Hindlimb muscle (tissue), 1 donor: ENCODE measurements at regions not wholly inside any gene's neighbourhood (a gene's known extent, or its start where the extent isn't known, plus 50 kb on each side); places are given as distances from the start of the nearest gene placed in this dataset.

ENCODE experiments used
- DNase-seq: peaks from one replicate; pipeline ENCODE4 v3.0.0-alpha.2; 2013

- no peak for DNase-seq
These were observed 377.1 kb downstream of the EFNA5 start for GRCh38 chr5:107293541-107294210.

- no peak for DNase-seq
These were observed 378.9 kb downstream of the EFNA5 start for GRCh38 chr5:107291866-107292265.

DNA sequence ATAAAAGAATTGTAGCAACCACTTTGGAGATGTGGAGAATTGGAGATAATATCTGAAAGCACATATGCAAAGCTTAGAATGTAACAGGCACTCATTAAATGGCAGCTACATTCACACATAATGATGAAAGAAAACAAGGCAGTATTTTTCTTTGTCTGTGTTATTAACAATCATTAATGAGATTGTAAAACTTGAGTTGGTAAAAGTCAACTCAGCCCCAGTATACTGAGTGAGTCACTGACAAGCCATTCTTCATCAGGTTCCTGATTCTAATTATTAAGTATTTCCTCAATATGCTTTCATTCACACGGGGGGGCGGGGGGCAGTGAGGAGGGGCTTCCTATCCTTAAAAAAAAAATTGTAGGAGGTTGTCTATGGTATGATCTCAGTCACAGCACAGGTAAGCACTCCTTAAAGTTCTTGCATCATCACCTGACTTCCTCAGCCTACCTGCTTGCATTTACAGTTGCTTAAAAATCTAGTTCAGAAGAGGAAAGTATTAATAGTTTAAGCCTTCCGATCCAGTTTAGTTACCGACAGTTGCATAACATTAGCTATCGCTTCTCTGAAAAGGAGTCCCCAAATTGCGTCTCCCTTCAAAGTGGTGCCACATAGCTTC lies 379.8 kb downstream of the EFNA5 start:
- no peak for DNase-seq

GRCh38 chr5:107289030-107289714 lies 381.6 kb downstream of the EFNA5 start:
- DNase-seq, result no peak

DNA sequence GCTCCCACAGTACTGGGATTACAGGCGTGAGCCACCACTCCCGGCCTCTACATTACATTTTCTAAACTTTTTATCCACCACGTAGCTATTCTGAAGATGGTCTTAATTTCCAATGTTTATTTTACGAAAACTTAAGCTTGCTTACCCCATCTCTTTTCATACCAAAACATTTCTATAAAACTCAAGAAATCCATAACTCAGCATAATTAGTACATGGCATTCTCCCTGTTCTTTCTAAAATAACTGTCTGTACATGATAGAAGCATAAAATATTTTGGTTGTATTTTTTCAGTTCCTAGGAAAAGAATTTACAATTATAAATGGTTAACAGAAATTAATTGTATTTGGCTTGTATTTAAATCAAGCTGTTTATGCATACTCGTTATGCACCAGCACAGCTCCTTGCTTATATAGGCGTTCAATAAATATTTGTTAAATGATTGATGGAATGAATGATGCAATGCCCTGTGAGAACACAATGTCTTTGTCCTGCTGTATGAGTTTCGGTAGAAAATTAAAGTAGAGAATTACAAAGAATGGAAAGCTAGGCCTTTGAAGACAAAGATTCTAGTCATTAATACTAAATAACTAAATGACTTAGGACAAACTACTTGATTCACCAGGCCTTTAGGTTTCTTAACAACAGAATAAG lies 384.2 kb downstream of the EFNA5 start:
- no peak for DNase-seq

GRCh38 chr5:107285772-107286171 lies 385.0 kb downstream of the EFNA5 start:
- no peak for DNase-seq

DNA sequence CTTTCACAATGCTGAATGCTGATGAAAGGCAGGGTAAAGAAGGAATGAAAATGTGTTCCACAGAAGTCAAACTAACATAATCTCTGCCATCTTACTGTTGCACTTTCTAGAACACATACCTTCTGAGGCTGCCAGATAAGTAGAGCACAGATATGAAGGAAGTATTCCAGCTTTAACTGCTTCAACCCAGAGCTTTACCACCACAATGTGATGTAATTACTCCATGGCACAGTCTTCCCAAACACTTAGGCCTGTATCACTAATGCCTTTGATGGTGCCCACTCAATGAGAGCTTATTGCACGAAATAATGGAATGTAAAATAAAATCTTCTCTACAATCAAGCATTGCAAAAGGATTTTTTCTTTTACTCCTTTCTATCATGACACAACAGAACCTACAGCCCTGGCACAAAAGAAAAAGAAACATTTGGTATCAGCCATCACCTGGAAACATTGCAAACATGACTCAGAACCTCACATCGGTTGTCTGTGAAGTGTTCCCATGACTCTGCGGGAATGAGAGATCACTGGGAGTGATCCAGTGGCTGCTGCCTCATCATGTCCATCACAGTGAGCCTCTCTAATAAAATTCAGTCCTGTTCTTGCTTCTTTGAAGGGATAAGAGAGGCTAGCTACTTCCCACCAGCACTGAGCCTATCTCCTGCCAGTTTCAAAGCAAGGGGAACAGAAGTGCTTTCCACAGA lies 385.8 kb downstream of the EFNA5 start:
- DNase-seq, result no peak

- no peak for DNase-seq
These were observed 388.7 kb downstream of the EFNA5 start for GRCh38 chr5:107282061-107282460.

GRCh38 chr5:107278774-107279173 lies 392.0 kb downstream of the EFNA5 start:
- no peak for DNase-seq

DNA sequence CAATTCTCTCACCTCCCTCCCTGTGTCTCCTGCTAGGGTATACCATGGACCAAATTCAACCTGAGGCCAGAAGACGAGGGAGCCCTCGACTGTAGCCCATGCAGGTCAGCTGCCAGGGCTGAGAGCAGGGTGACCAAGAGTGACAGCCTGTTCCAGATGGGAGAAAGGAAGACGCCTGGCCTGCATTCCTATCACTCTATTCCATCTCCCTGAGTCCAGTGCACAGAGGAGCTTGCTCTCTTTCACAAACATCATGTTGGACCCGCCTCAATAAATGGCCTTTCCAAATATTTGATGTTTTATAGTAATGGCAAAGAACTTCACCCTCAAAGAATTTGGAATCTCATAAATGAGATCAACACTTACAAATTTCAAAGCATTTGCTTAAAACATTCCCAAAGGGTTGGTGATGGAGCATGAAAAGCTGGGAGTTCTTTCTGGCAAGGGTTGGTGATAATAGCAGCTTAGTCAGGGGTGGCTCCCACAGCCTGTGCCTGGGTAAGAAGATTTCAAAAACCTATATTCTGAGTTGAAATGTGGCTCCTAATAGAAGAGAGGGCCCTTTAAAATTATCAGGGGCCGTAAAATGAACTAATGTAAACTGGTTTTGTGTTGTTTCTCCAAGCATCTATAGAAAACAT lies 393.1 kb downstream of the EFNA5 start:
- DNase-seq, result no peak

- no peak for DNase-seq
These were observed 395.4 kb downstream of the EFNA5 start for GRCh38 chr5:107275333-107275732.

DNA sequence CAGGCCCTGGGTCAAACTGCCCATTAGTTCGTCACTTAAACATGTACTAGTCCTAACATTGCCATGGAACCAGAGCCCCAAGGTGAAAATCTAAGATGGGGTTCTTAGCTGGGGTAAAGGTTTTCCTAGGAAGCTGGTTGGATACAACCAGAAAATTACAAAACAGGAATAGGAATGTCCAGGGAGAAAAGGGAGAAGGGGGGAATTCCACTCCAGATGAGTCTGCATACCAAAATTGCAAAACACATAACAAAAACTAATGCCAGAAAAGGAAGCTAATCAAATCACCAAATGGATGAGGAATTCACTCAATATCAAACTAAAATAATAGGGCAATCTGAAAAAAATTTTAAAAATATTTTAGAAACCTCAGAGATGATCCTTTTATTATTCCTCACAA lies 396.2 kb downstream of the EFNA5 start:
- DNase-seq, result no peak

DNA sequence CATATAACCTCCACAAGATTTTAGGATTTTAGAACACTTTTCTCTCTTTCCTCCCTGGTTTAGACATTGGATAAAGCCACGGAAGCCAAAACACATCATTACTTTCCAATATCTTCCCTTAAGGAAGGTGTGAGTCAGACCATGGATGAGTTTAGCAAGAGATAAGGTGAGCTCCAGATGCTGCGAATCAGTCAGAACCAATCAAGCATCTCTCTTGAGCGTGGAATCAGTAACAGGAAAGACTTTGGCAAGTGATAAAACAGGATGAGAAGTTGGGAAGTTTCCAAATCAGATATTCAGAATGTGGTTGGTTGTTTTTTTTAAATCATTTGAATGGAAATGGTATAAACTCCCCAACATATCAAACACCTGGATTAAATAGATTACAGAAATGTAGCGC lies 397.8 kb downstream of the EFNA5 start:
- DNase-seq, result no peak

DNA sequence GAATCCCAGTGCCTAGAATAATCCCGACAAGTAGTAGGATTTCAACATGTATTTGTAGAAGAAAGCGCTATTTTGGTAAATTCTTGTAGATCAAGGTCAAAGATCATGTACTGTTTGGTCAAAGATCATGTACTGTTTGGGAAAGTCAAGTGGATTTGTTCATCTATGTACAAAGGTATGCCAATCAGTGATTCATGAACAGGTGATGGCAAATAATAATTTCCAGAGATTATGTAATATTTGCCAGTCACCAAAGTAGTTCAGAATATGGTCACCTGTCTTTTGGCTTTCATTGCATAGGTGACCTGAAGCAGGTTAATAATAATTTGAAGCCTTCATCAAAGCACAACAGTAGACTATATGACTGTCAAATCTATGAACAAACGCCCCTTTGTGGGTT lies 398.2 kb downstream of the EFNA5 start:
- DNase-seq, result no peak

DNA sequence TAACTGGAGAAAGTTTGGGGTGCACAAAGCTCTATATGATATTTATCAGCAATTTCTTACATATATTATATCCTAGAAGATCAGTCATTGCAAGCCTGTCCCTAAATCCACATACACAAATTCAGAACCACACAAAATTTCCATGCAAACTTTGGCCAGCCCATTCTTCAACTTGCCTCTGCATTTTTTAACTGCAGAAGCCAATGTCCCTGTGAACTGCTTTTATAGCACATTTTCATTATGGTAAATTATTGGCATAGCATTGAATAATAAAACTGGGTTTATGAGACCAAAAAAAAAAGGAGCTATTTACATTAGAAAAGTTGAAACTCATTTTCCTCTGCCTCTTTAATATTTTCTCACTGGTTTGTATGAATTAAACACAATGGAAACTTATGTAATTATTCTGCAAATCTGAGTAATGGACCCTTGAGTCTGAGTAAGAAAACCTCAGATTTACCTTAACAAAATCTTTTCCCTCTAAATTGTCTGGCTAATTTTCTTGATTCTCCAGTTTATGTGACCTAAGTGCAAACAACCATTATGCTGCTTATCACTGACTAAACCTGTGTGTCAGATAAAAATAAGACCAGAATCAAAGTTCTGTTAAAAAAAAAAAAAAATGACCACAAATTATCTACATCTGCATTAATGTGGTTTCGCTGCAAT lies 398.9 kb downstream of the EFNA5 start:
- no peak for DNase-seq

DNA sequence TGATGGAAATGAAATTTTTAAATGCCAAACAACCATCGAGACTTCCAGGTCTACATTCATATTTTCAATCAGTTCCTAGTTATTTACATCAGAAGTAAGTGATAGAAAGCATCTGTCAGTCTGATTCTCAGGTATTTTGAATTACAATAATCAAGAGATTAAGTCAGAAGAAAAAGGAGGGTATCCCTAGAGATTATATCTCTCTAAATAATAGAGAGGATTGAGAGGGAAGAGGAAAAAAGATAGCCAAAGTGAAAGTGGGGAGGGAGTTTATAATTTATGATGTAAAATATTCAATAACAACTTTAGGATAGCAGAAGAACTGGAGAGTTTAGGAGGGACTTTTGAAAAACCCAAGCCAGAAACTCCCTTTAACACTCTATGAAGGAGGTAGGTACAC lies 400.2 kb downstream of the EFNA5 start:
- no peak for DNase-seq

DNA sequence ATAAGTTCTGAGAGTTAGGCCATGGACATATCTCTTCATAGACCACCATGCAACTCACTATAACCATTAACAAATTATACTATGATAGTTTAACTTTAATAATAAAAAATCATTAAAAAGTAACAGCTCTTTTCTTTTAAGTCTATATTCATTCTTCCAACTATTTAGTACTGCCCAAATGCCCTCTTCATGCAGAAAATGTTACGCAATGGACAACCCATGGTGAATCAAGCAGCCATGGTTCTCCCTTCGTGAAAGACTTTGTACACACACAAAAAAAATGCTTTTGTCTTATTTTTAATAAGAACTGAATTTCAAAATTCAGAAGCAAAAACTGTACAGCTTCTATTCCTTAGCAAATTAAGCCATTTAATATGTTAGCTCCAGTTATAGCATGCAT lies 401.1 kb downstream of the EFNA5 start:
- DNase-seq, result no peak

DNA sequence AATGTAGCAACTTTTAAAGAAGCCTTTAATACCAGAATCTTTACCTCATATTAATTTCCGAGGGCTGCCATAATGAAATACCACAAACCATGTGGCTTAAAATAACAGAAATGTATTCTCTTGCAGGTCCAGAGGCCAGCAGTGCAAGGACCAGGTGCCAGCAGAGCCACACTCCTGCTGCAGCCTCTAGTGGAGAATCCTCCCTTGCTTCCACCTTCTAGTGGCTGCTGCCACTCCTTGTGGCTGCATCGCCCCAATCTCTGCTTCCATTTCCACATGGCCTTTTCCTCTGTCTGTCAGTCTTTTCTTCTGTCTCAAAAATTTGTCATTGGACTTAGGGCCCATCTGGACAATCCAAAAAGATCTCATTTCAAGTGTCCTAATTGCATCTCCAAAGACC lies 401.5 kb downstream of the EFNA5 start:
- DNase-seq, result no peak

DNA sequence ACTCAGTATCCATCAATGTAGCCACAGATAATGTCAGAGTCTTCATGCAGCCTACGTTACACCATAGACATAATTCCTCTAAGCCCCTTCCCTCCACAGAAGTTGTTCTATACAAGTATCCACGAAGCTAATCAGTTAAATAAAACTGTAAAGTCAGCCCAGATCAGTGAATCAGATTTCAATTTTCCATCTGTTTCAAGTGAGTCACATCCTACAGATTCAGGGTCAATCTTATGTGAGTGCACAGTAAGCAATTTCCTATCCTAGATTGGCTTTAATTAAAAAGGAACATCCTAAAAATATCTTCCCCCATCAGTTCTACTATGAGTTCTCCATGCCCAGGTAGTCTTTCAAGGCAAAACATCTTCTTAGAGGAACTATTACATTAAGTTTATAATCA lies 402.5 kb downstream of the EFNA5 start:
- DNase-seq, result no peak

DNA sequence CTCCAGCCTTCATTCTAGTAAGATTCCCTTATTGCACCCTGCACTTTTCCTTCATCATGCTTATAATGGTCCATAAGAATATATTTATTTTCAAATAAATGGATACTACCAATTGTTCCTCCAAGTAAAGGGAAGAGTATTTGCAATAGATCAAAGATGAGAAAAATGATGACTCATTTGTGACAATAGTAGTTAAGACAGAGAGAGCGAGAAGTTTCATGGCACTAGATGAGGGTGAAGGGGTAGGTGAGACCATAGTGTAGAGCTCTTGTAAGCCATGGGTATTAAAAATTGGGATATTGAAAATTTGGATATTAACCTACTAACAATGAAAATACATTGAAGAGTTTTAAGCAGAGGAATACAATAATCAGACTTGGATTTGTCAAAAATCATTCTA lies 404.6 kb downstream of the EFNA5 start:
- DNase-seq, result no peak

DNA sequence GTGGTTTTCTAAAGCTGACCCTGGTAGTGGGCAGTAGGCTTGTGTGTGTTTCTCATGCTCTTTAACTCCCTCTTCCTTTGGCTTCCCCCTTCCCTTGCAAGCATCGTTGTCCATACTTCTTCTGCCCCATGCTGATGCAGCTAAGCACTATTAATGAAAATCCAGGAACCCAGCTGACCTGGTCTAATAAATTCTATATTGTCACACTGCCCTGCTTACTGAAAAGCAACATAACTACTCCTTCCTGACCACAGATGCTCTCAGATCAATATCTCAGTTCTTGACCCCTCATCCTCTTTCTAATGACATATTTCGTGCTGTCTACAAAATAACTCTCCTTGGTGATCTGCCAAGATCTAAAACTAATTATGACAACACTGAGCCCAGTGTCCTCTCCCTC lies 405.5 kb downstream of the EFNA5 start:
- DNase-seq, result no peak
